ENCODE measurements at regions not wholly inside any gene's neighbourhood (a gene's known extent, or its start where the extent isn't known, plus 50 kb on each side); places are given as distances from the start of the nearest gene placed in this dataset.
"Not testable (repeated sequence)": the region's sequence is repeated elsewhere in the genome, so short reads cannot be mapped to it uniquely, and the experiment has no call there.

DNA sequence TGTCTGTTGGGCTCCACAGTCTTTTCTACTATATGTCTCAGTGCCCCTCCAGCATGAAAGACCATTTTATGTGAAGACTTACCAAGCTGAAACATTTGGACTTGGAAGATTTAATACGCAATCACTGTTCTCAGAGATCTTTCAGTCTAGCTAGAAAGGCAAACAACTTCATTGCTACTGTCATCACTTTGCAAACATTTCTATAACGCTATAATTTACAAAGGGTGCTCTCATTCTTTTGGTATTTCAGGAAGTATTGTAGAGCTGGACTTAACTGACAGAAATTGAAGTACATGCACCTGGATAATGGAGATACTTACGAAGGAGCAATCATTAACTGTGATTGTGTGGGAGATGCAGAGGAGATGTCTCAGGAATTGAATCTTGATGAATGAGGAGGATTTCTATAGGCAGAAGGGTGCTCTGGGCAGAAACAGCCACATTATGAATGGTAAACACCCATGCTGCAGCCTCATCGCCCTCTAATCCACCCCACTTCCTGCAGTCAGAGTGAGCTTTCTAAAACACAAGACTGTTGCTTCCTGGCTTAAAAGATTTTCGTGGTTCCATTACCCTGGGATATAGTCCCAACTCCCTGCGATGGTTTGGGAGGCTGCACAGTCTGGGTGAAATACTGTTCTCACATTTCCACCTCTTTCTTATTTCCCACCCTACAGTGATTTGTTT, 75.1 kb upstream of the GNG12 start:
- TF ChIP-seq, protein P1, sequence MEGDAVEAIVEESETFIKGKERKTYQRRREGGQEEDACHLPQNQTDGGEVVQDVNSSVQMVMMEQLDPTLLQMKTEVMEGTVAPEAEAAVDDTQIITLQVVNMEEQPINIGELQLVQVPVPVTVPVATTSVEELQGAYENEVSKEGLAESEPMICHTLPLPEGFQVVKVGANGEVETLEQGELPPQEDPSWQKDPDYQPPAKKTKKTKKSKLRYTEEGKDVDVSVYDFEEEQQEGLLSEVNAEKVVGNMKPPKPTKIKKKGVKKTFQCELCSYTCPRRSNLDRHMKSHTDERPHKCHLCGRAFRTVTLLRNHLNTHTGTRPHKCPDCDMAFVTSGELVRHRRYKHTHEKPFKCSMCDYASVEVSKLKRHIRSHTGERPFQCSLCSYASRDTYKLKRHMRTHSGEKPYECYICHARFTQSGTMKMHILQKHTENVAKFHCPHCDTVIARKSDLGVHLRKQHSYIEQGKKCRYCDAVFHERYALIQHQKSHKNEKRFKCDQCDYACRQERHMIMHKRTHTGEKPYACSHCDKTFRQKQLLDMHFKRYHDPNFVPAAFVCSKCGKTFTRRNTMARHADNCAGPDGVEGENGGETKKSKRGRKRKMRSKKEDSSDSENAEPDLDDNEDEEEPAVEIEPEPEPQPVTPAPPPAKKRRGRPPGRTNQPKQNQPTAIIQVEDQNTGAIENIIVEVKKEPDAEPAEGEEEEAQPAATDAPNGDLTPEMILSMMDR (conservative IDR thresholded peaks at IDR 0.05) = no peak
- no peak for TF ChIP-seq ZFX (IDR thresholded peaks at IDR 0.05)
- H3K27ac ChIP-seq = no peak overlapping the region

DNA sequence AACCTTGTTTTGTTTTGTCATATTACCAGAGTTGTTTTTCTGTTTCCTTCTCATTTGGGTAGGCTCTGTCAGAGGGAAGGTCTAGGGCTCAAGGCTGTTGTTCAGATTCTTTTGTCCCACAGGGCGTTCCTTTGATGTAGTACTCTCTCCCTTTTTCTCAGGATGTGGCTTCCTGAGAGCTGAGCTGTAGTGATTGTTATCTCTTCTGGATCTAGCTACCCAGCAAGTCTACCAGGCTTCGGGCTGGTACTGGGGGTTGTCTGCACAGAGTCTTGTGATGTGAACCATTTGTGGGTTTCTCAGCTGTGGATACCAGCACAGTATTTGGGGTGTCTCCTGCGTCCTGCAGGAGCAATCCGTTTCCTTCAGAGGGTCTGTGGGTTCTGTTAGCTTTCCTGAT, 74.2 kb upstream of the GNG12 start:
- H3K27ac ChIP-seq = not testable (repeated sequence)

DNA sequence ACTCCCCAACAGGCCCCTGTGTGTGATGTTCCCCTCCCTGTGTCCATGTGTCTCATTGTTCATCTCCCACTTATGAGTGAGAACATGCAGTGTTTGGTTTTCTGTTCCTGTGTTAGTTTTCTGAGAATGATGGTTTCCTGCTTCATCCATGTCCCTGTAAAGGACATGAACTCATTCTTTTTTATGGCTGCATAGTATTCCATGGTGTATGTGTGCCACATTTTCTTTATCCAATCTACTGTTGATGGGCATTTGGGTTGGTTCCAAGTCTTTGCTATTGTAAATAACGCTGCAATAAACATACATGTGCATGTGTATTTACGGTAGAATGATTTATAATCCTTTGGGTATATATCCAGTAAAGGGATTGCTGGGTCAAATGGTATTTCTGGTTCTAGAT, 72.7 kb upstream of the GNG12 start:
- not testable (repeated sequence) for H3K27ac ChIP-seq

DNA sequence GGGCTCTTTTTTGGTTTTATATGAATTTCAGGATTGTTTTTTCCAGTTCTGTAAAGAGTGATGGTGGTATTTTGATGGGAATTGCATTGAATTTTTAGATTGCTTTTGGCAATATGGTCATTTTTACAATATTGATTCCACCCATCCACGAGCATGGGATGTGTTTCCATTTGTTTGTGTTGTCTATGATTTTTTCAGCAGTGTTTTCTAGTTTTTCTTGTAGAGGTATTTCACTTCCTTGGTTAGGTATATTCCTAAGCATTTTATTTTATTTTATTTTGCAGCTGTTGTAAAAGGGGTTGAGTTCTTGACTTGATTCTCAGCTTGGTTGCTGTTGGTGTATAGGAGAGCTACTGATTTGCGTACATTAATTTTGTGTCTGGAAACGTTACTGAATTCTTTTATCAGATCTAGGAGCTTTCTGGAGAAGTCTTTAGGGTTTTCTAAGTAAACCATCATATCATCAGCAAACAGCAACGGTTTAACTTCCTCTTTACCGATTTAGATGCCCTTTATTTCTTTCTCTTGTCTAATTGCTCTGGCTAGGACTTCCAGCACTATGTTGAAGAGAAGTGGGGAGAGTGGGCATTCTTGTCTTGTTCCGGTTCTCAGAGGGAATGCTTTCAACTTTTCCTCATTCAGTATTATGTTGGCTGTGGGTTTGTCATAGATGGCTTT, 69.4 kb upstream of the GNG12 start:
- H3K27ac ChIP-seq = not testable (repeated sequence)

DNA sequence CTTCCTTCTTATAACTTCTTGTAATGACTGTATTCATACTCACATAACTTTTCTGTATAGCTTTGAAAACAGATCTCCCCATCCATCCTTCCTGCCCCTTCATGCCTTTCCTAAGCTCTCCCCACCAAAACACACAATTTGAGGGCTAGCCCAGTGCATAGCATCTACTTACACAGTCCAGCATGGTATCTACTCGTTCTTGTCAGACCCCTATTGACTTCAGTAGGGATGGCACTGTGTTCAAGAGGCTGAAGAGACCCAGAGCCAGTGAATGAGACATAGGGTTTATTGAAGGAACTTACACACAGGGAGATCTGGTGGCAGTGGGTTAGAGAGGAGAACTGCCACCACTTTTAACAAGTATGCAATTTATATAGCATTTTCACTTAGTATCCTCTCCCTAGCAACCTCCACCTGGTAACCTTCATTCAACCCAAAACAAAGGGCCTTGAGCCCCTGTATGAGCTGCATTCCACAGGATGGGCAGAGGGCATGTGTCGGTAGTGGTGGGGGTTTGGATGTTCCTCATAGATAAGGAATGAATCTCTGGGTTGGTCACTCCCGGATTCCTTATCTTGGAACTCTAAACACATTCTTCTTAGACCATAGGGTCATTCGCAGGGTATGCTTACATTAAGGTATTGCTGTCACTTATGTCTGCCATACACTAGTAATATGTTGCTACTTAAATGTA, 64.9 kb upstream of the GNG12 start:
- TF ChIP-seq ZFX (IDR thresholded peaks at IDR 0.05) = no peak
- TF ChIP-seq, protein P1 (conservative IDR thresholded peaks at IDR 0.05) = no peak
- no peak overlapping the region for H3K27ac ChIP-seq

DNA sequence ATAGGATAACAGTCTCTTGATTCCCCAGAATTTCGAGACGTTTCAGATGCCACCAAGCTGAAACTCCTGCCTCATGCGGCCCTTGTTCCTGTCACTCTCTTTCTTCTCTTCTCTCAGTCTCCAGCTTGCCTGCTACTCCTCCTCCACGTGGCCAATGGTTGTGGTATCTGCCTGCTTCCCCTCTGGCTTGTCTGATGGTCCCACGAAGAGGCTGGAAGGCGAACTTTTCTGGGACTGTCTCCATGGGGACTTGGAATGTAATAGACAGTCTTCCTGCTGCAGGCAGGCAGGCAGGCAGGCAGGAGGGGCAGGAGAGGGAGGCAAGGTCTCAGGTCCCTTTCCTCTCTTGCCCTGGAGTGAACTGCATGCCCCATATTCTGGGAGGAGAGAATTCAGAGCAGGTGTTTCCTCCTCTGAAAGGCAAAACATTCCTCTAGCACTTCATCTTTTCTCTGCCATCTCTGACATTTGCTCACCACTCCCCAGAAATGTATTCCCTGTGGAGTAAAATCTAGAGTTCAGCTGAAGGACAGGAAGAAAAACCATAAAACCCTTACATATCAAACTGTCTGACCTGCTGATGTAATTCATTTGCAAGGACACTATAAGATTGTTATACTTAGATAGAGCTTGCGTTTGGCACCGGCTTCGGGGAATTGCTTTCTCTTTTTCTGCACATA, 64.1 kb upstream of the GNG12 start:
- H3K27ac ChIP-seq = no peak overlapping the region
- TF ChIP-seq ZFX (IDR thresholded peaks at IDR 0.05) = no peak
- TF ChIP-seq, protein P1 (conservative IDR thresholded peaks at IDR 0.05) = no peak

DNA sequence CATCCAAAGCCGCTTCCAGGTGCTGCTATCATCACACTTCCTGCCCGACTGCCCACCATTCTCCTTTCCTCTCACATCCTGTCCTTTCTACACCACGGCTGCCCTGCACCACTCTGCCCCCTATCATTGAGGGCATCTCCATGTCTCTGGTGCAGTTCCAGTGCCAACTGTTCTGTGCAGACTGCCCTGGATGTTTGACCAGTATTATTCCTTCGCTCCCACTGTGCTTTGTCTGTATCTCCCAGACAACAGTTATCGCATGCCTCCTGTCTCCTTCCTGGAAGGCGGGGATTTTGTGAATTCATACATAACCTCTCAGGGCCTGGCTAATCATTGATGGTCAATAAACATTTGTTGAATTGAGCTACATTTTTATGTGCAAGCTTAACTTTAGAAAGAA, 63.6 kb upstream of the GNG12 start:
- no peak overlapping the region for H3K27ac ChIP-seq
- TF ChIP-seq, protein P1 (conservative IDR thresholded peaks at IDR 0.05) = no peak
- TF ChIP-seq ZFX (IDR thresholded peaks at IDR 0.05) = no peak

DNA sequence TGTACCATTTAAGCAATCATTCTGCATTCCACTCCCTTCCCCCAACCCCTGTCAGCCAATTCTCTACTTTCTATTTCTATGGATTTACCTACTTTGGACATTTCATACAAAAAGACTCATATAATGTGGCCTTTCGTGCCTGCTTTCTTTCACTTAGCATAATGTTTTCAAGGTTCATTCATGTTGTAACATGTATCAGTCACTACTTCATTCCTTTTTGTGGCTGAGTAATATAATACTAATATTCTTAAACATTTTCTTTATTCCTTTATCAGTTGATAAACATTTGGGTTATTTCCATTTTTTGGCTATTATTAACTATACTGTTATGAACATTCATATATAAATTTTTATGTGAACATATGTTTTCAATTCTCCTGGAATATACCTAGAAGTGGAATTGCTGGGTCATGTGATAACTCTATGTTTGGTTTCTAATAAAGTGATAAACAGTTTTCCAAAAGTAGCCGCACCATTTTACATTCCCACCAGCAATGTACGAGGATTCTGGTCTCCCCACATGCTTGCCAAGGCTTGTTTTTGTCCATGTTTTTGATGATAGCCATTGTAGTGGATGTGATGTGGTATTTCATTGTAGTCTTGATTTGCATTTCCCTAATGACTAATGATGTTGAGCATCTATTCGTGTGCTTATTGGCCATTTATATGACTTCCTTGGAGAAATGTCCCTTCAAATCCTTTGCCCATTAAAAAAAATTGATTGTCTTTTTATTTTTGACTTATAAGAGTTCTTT, 61.9 kb upstream of the GNG12 start:
- H3K27ac ChIP-seq = no peak overlapping the region
- TF ChIP-seq ZFX (IDR thresholded peaks at IDR 0.05) = no peak
- TF ChIP-seq, protein P1 (conservative IDR thresholded peaks at IDR 0.05) = no peak
